H1 (cell line): ENCODE measurements at regions not wholly inside any gene's neighbourhood (a gene's known extent, or its start where the extent isn't known, plus 50 kb on each side); places are given as distances from the start of the nearest gene placed in this dataset.

Source experiments
- CTCF ChIA-PET: fragments of 300-600 bp; sonication (Branson Sonifier 250); formaldehyde crosslinking; loops from one replicate; lab custom pipeline; 2021; ENCODE audit not compliant: partially characterized antibody; lab: Charles Lee
- POLR2A ChIA-PET: fragments of 300-600 bp; sonication (Branson Sonifier 250); formaldehyde crosslinking; loops from one replicate; lab custom pipeline; 2021; ENCODE audit warnings: inconsistent platforms; ENCODE audit not compliant: partially characterized antibody; lab: Charles Lee
- DNase-seq, 2 experiments: peaks; one replicate each; pipeline versions ENCODE4 v3.0.0 to v3.0.0-alpha.2; 2010 to 2022; ENCODE audit warnings: low spot score in 2 of 2, low read depth in 1 of 2, mixed read lengths in 1 of 2
- FAIRE-seq: peaks from 2 replicates; lab custom pipeline; 2011; peaks lifted over from hg19 to GRCh38; lab: Jason Lieb, UNC
- H2AFZ ChIP-seq: 2 replicates; pipeline ENCODE4 v1.8.1; 2012; ENCODE audit warnings: low read length, inconsistent platforms
- H2AK5ac ChIP-seq: 2 replicates; pipeline ENCODE4 v1.6.1; 2013; ENCODE audit warnings: low read depth, low read length
- H2BK120ac ChIP-seq: replicated peaks from 2 replicates; pipeline ENCODE3; 2013; ENCODE audit warnings: low read depth, low read length, inconsistent platforms
- H2BK12ac ChIP-seq: 2 replicates; pipeline ENCODE4 v1.6.1; 2013; ENCODE audit warnings: low read depth, low read length
- H2BK15ac ChIP-seq: 2 replicates; pipeline ENCODE4 v1.6.1; 2013; ENCODE audit warnings: low read length
- H2BK20ac ChIP-seq: 2 replicates; pipeline ENCODE4 v1.6.1; 2013; ENCODE audit warnings: low read length
- H2BK5ac ChIP-seq: 2 replicates; pipeline ENCODE4 v1.6.1; 2013; ENCODE audit warnings: low read depth, low read length
- H3K14ac ChIP-seq: 2 replicates; pipeline ENCODE4 v1.6.1; 2013; ENCODE audit warnings: inconsistent platforms; ENCODE audit not compliant: insufficient read length
- H3K18ac ChIP-seq: 2 replicates; pipeline ENCODE4 v1.6.1; 2013; ENCODE audit warnings: low read length; ENCODE audit errors: extremely low read depth
- H3K23ac ChIP-seq: 2 replicates; pipeline ENCODE4 v1.6.1; 2013; ENCODE audit warnings: inconsistent platforms; ENCODE audit not compliant: insufficient read length
- H3K23me2 ChIP-seq: 2 replicates; pipeline ENCODE4 v1.6.1; 2013; ENCODE audit warnings: low read depth, low read length
- H3K27ac ChIP-seq: 2 replicates; pipeline ENCODE4 v1.6.1; 2011; ENCODE audit warnings: low read depth, low read length, inconsistent platforms
- H3K27me3 ChIP-seq, 4 experiments: replicated peaks in 1 of 4; 1 replicate in 1 of 4; 2 replicates in 3 of 4; pipeline versions ENCODE4 v1.6.1 to v1.8.1; 2011 to 2013; ENCODE audit warnings: low read length in 3 of 4, mild to moderate bottlenecking in 3 of 4, inconsistent platforms in 2 of 4, mixed read lengths in 2 of 4, moderate library complexity in 1 of 4; ENCODE audit not compliant: control insufficient read depth in 3 of 4, insufficient read depth in 3 of 4; ENCODE audit errors: extremely low read depth in 1 of 4
- H3K36me3 ChIP-seq, 4 experiments: 2 replicates each; pipeline versions ENCODE4 v1.6.1 to v1.8.1; 2011 to 2013; ENCODE audit warnings: mild to moderate bottlenecking in 4 of 4, low read length in 3 of 4, moderate library complexity in 2 of 4, control low read depth in 1 of 4, inconsistent platforms in 1 of 4; ENCODE audit not compliant: insufficient read depth in 4 of 4, control insufficient read depth in 2 of 4
- H3K4ac ChIP-seq: replicated peaks from 2 replicates; pipeline ENCODE3; 2013; ENCODE audit warnings: low read length, low read depth, mixed read lengths, inconsistent platforms; ENCODE audit not compliant: insufficient read length
- H3K4me1 ChIP-seq, 4 experiments: replicated peaks in 1 of 4; 1 replicate in 1 of 4; 2 replicates in 3 of 4; pipeline versions ENCODE4 v1.6.1 to v1.8.1; 2011 to 2013; ENCODE audit warnings: low read length in 3 of 4, inconsistent platforms in 2 of 4, mixed read lengths in 1 of 4; ENCODE audit not compliant: insufficient read depth in 4 of 4, control insufficient read depth in 3 of 4
- H3K4me2 ChIP-seq, 2 experiments: 2 replicates each; pipeline versions ENCODE4 v1.6.1 to v1.8.1; 2011 to 2013; ENCODE audit warnings: low read depth in 2 of 2, low read length in 2 of 2, control low read depth in 1 of 2, inconsistent platforms in 1 of 2, mild to moderate bottlenecking in 1 of 2; ENCODE audit not compliant: insufficient read depth in 1 of 2
- H3K4me3 ChIP-seq, 4 experiments: fragments of 200-600, 300-600 bp in 1 of 4; sonication (generic), shearing (Covaris generic), sonication (Bioruptor Twin) in 1 of 4; 2 replicates each; pipeline versions ENCODE4 v1.5.1 to v1.8.1; 2011 to 2016; ENCODE audit warnings: low read length in 4 of 4, low read depth in 3 of 4, control low read depth in 2 of 4, inconsistent platforms in 2 of 4, mild to moderate bottlenecking in 2 of 4, mixed read lengths in 1 of 4, moderate library complexity in 1 of 4; ENCODE audit not compliant: insufficient read depth in 2 of 4; ENCODE audit errors: extremely low read depth in 1 of 4
- H3K56ac ChIP-seq: replicated peaks from 2 replicates; pipeline ENCODE3; 2013; ENCODE audit warnings: low read depth, mild to moderate bottlenecking, mixed read lengths, low read length, inconsistent platforms; ENCODE audit not compliant: insufficient read length
- H3K79me1 ChIP-seq: 2 replicates; pipeline ENCODE4 v1.6.1; 2013; ENCODE audit warnings: low read depth, low read length, control low read depth
- H3K79me2 ChIP-seq, 2 experiments: 2 replicates each; pipeline versions ENCODE4 v1.6.1 to v1.8.1; 2012 to 2013; ENCODE audit warnings: low read length in 2 of 2, mild to moderate bottlenecking in 2 of 2, inconsistent platforms in 1 of 2; ENCODE audit not compliant: insufficient read depth in 2 of 2, control insufficient read depth in 1 of 2
- H3K9ac ChIP-seq, 4 experiments: replicated peaks in 1 of 4; 1 replicate in 1 of 4; 2 replicates in 3 of 4; pipeline versions ENCODE4 v1.6.1 to v1.8.1; 2011 to 2013; ENCODE audit warnings: low read depth in 3 of 4, low read length in 3 of 4, control low read depth in 2 of 4, mild to moderate bottlenecking in 2 of 4, moderate library complexity in 2 of 4, inconsistent platforms in 1 of 4; ENCODE audit errors: extremely low read depth in 1 of 4
- H3K9me3 ChIP-seq, 2 experiments: 2 replicates each; pipeline versions ENCODE4 v1.6.1 to v1.8.1; 2012 to 2013; ENCODE audit warnings: mild to moderate bottlenecking in 2 of 2, moderate library complexity in 2 of 2, control low read depth in 1 of 2, inconsistent platforms in 1 of 2, low read depth in 1 of 2, low read length in 1 of 2, mixed read lengths in 1 of 2; ENCODE audit not compliant: insufficient read depth in 2 of 2
- H4K20me1 ChIP-seq, 2 experiments: replicated peaks in 1 of 2; 2 replicates each; pipeline versions ENCODE3 to v1.8.1; 2011 to 2013; ENCODE audit warnings: inconsistent platforms in 2 of 2, low read length in 2 of 2, mild to moderate bottlenecking in 1 of 2; ENCODE audit not compliant: insufficient read depth in 2 of 2, control insufficient read depth in 1 of 2
- H4K5ac ChIP-seq: 2 replicates; pipeline ENCODE4 v1.6.1; 2013; ENCODE audit warnings: low read length, low read depth, mixed read lengths, inconsistent platforms; ENCODE audit not compliant: insufficient read length
- H4K8ac ChIP-seq: 2 replicates; pipeline ENCODE4 v1.8.0; 2013; ENCODE audit warnings: mild to moderate bottlenecking, moderate library complexity, low read length, inconsistent platforms; ENCODE audit not compliant: insufficient read depth; ENCODE audit errors: extremely low read depth
- H4K91ac ChIP-seq: replicated peaks from 2 replicates; pipeline ENCODE3; 2013; ENCODE audit warnings: low read length, mixed read lengths, inconsistent platforms; ENCODE audit not compliant: insufficient read length
- BCL11A ChIP-seq, 2 experiments: IDR thresholded peaks; one replicate each; pipeline ENCODE4 v1.6.1; 2011; ENCODE audit warnings: low read depth in 2 of 2, low read length in 2 of 2, mild to moderate bottlenecking in 2 of 2
- CEBPB ChIP-seq: IDR thresholded peaks from 2 replicates; pipeline ENCODE4 v1.6.1; 2012; ENCODE audit warnings: low read depth, low read length
- CHD2 ChIP-seq: IDR thresholded peaks from 2 replicates; pipeline ENCODE4 v1.6.1; 2012; ENCODE audit warnings: low read length, improper control_type of control experiment
- EGR1 ChIP-seq: IDR thresholded peaks from 2 replicates; pipeline ENCODE4 v1.6.1; 2011; ENCODE audit warnings: low read depth, low read length, borderline replicate concordance
- EZH2 ChIP-seq: fragments of 200-600 bp; sonication (generic); IDR thresholded peaks from 2 replicates; pipeline ENCODE4 v1.7.1; 2012; ENCODE audit warnings: low read depth, mild to moderate bottlenecking, moderate library complexity, low read length, inconsistent platforms; ENCODE audit not compliant: severe bottlenecking
- KDM4A ChIP-seq: IDR thresholded peaks from one replicate; pipeline ENCODE4 v1.7.1; 2012; ENCODE audit warnings: low read depth, mild to moderate bottlenecking, moderate library complexity, low read length, inconsistent platforms; ENCODE audit not compliant: severe bottlenecking
- NANOG ChIP-seq: IDR thresholded peaks from 2 replicates; pipeline ENCODE4 v1.6.1; 2011; ENCODE audit warnings: low read length, low read depth, mild to moderate bottlenecking, inconsistent platforms; ENCODE audit not compliant: insufficient read depth, poor library complexity, severe bottlenecking
- POLR2A ChIP-seq, 2 experiments: IDR thresholded peaks; 1 replicate in 1 of 2; 2 replicates in 1 of 2; pipeline ENCODE4 v1.6.1; 2011; ENCODE audit warnings: low read depth in 2 of 2, low read length in 2 of 2, mild to moderate bottlenecking in 2 of 2; ENCODE audit errors: control extremely low read depth in 1 of 2
- SIN3A ChIP-seq, 2 experiments: IDR thresholded peaks in 1 of 2; conservative IDR thresholded peaks in 1 of 2; 2 replicates each; pipeline ENCODE4 v1.6.1; 2011 to 2012; ENCODE audit warnings: low read length in 2 of 2, improper control_type of control experiment in 1 of 2, low read depth in 1 of 2, mild to moderate bottlenecking in 1 of 2
- SRF ChIP-seq: IDR thresholded peaks from 2 replicates; pipeline ENCODE4 v1.6.1; 2011; ENCODE audit warnings: mild to moderate bottlenecking, low read depth, low read length, moderate library complexity
- TCF12 ChIP-seq: IDR thresholded peaks from 2 replicates; pipeline ENCODE4 v1.6.1; 2011; ENCODE audit warnings: low read depth, mild to moderate bottlenecking, low read length
- WGBS, 2 experiments: shearing (Covaris generic) in 1 of 2; methylation state at CpG; one replicate each; pipeline versions ENCODE4 v1.1.6 to v1.1.7; 2013 to 2015; ENCODE audit warnings: low lambda C conversion rate in 2 of 2, mixed read lengths in 2 of 2, inconsistent platforms in 1 of 2, low coverage in 1 of 2, missing lambda C conversion rate in 1 of 2; ENCODE audit not compliant: insufficient replicate concordance in 2 of 2, insufficient coverage in 1 of 2, insufficient read length in 1 of 2; ENCODE audit errors: extremely low coverage in 1 of 2, missing lambda C conversion rate in 1 of 2; 5-methylcytosine and 5-hydroxymethylcytosine counted together
- TF ChIP-seq, protein P1 (sequence below): IDR thresholded peaks from 2 replicates; pipeline ENCODE4 v1.6.1; 2012; ENCODE audit warnings: inconsistent platforms

DNA sequence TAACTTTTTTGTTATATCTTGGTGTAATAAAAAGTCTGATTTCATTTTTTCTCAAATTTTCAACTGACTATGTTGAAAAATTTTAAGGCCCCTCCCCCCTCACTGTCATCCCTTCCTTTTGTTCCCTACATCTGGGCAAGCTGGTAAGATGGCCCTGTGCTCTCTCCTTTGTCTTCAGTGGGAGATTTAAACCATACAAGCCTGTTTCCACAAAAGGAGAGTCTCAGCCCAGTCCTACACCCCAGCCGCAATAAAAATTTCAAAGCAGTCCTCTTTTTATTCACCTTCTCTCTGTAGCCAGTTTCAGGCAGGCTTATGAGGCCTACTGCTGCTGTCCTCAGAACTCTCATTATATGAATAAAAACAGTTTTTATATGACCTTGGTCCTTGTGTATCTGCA lies 630.5 kb downstream of the CBLN2 start:
- Histone ChIP-seq H2AK5ac (no peak overlapping the region), H4K8ac (no peak overlapping the region), H2BK5ac (no peak overlapping the region), H3K4me1 (no peaks in the 10 kb centered on the region), H3K4ac (no peak overlapping the region), H4K91ac (no peak overlapping the region), H3K4me2 (no peak overlapping the region), H3K27ac (no peak overlapping the region), H3K56ac (no peak overlapping the region), H3K79me2 (no peaks in the 10 kb centered on the region), H3K14ac (no peak overlapping the region), H3K18ac (no peak overlapping the region), H3K9me3 (peaks cover 40 to 48% of the 10 kb centered on the region in 2 experiments), H3K79me1 (no peaks in the 10 kb centered on the region), H3K36me3 (no peaks in the 10 kb centered on the region), H4K20me1 (no peaks in the 10 kb centered on the region), H3K4me3 (no peak overlapping the region), H4K5ac (no peak overlapping the region), H2BK15ac (no peak overlapping the region), H2BK20ac (no peak overlapping the region), H2AFZ (no peak overlapping the region), H2BK12ac (no peak overlapping the region), H3K23ac (no peak overlapping the region), H3K9ac (no peak overlapping the region), H3K23me2 (no peaks in the 10 kb centered on the region), H2BK120ac (no peak overlapping the region), H3K27me3 (no peaks in the 10 kb centered on the region)
- WGBS, 2 experiments: 100% methylated on average over 1 of the region's 1 CpG; no CpG with 5 or more reads in 1 of the 2 experiments
- TF ChIP-seq KDM4A (no peak), CHD2 (no peak), EGR1 (no peak), TCF12 (no peak), EZH2 (no peak), CEBPB (no peak), SIN3A (conservative IDR thresholded peaks at IDR 0.05 in 1 of 2, IDR thresholded peaks at IDR 0.05 in 1 of 2; ENCODE audit: low read depth in 1 of 2, low read length in 2 of 2) (no peak), NANOG (no peak), SRF (no peak), POLR2A (IDR thresholded peaks at IDR 0.05; ENCODE audit: control extremely low read depth in 1 of 2, low read depth in 2 of 2, low read length in 2 of 2) (no peak), BCL11A (IDR thresholded peaks at IDR 0.05; ENCODE audit: low read depth in 2 of 2, low read length in 2 of 2) (no peak)
- TF ChIP-seq, protein P1, sequence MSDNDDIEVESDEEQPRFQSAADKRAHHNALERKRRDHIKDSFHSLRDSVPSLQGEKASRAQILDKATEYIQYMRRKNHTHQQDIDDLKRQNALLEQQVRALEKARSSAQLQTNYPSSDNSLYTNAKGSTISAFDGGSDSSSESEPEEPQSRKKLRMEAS: no peak
- no peak for FAIRE-seq
- no peak for DNase-seq
- CTCF ChIA-PET: no interaction called here
- POLR2A ChIA-PET: no interaction called here
